ENCODE measurements at regions not wholly inside any gene's neighbourhood (a gene's known extent, or its start where the extent isn't known, plus 50 kb on each side); places are given as distances from the start of the nearest gene placed in this dataset.

- DNase-seq, result no peak
Observed at GRCh38 chr17:65477600-65477999, 83.8 kb downstream of the AXIN2 start.

- DNase-seq, result no peak
Observed at GRCh38 chr17:65474660-65475059, 86.8 kb downstream of the AXIN2 start.

- DNase-seq, result no peak
Observed at GRCh38 chr17:65473985-65474384, 87.5 kb downstream of the AXIN2 start.

- no peak for DNase-seq
Observed at GRCh38 chr17:65473363-65473762, 88.1 kb downstream of the AXIN2 start.

- no peak for DNase-seq
Observed at GRCh38 chr17:65472666-65473309, 88.7 kb downstream of the AXIN2 start.

GRCh38 chr17:65470783-65471182 lies 90.7 kb downstream of the AXIN2 start:
- DNase-seq, result no peak

GRCh38 chr17:65468321-65468720 lies 93.1 kb downstream of the AXIN2 start:
- DNase-seq, result no peak

GRCh38 chr17:65467156-65467555 lies 94.3 kb downstream of the AXIN2 start:
- DNase-seq, result no peak

- no peak for DNase-seq
Observed at GRCh38 chr17:65466547-65466946, 94.9 kb downstream of the AXIN2 start.

GRCh38 chr17:65463242-65463641 lies 98.2 kb downstream of the AXIN2 start:
- DNase-seq, result no peak

- DNase-seq, result no peak
Observed at GRCh38 chr17:65459677-65460347, 101.6 kb downstream of the AXIN2 start.

- no peak for DNase-seq
Observed at GRCh38 chr17:65457635-65458257, 103.7 kb downstream of the AXIN2 start.

GRCh38 chr17:65457183-65457582 lies 104.3 kb downstream of the AXIN2 start:
- DNase-seq, result no peak

GRCh38 chr17:65456368-65457151 lies 104.9 kb downstream of the AXIN2 start:
- no peak for DNase-seq

GRCh38 chr17:65455972-65456343 lies 105.5 kb downstream of the AXIN2 start:
- no peak for DNase-seq

GRCh38 chr17:65455154-65455971 lies 106.1 kb downstream of the AXIN2 start:
- DNase-seq, result no peak

- no peak for DNase-seq
Observed at GRCh38 chr17:65453204-65453931, 108.1 kb downstream of the AXIN2 start.

- no peak for DNase-seq
Observed at GRCh38 chr17:65449495-65449894, 112.0 kb downstream of the AXIN2 start.

GRCh38 chr17:65447823-65448222 lies 113.6 kb downstream of the AXIN2 start:
- no peak for DNase-seq

- DNase-seq, result no peak
Observed at GRCh38 chr17:65446838-65447526, 114.5 kb downstream of the AXIN2 start.

GRCh38 chr17:65446043-65446442 lies 115.4 kb downstream of the AXIN2 start:
- no peak for DNase-seq
